Mesendoderm (in vitro differentiated cells): ENCODE measurements at regions not wholly inside any gene's neighbourhood (a gene's known extent, or its start where the extent isn't known, plus 50 kb on each side); places are given as distances from the start of the nearest gene placed in this dataset.

ENCODE experiments used
- DNase-seq: peaks from one replicate; pipeline ENCODE4 v3.0.0; 2013
- H2AK5ac ChIP-seq: 2 replicates; pipeline ENCODE4 v1.6.1; 2013; ENCODE audit warnings: low read length, inconsistent platforms
- H2BK120ac ChIP-seq: 2 replicates; pipeline ENCODE4 v1.6.1; 2013; ENCODE audit warnings: low read depth, mild to moderate bottlenecking, low read length, moderate library complexity, mixed read lengths
- H2BK15ac ChIP-seq: replicated peaks from 2 replicates; pipeline ENCODE4 v1.6.1; 2013; ENCODE audit warnings: low read depth, mild to moderate bottlenecking, moderate library complexity
- H2BK5ac ChIP-seq: 2 replicates; pipeline ENCODE4 v1.6.1; 2013; ENCODE audit warnings: low read length, inconsistent platforms
- H3K18ac ChIP-seq: 2 replicates; pipeline ENCODE4 v1.6.1; 2013; ENCODE audit warnings: mild to moderate bottlenecking, low read length, mixed read lengths
- H3K23ac ChIP-seq: one replicate; pipeline ENCODE4 v1.6.1; 2013; ENCODE audit warnings: low read length
- H3K27ac ChIP-seq: 2 replicates; pipeline ENCODE4 v1.5.1; 2013; ENCODE audit warnings: low read depth, mild to moderate bottlenecking, inconsistent platforms, low read length, moderate library complexity
- H3K27me3 ChIP-seq: 2 replicates; pipeline ENCODE4 v1.6.1; 2013; ENCODE audit warnings: low read length, control low read depth, mild to moderate bottlenecking, inconsistent platforms; ENCODE audit not compliant: insufficient read depth, poor library complexity
- H3K36me3 ChIP-seq: 2 replicates; pipeline ENCODE4 v1.6.1; 2013; ENCODE audit warnings: low read length, inconsistent platforms; ENCODE audit not compliant: control insufficient read depth, insufficient read depth
- H3K4ac ChIP-seq: one replicate; pipeline ENCODE4 v1.6.1; 2013; ENCODE audit warnings: low read depth, mild to moderate bottlenecking, low read length, moderate library complexity
- H3K4me1 ChIP-seq: 2 replicates; pipeline ENCODE4 v1.6.1; 2013; ENCODE audit warnings: low read depth, low read length, inconsistent platforms; ENCODE audit not compliant: control insufficient read depth
- H3K4me2 ChIP-seq: 2 replicates; pipeline ENCODE4 v1.6.1; 2013; ENCODE audit warnings: low read length
- H3K4me3 ChIP-seq: 2 replicates; pipeline ENCODE4 v1.5.1; 2013; ENCODE audit warnings: mild to moderate bottlenecking, low read length
- H3K56ac ChIP-seq: one replicate; pipeline ENCODE4 v1.6.1; 2013; ENCODE audit warnings: low read length
- H3K79me1 ChIP-seq: 2 replicates; pipeline ENCODE4 v1.6.1; 2013; ENCODE audit warnings: low read length, inconsistent platforms
- H3K79me2 ChIP-seq: 2 replicates; pipeline ENCODE4 v1.6.1; 2013; ENCODE audit warnings: mild to moderate bottlenecking, low read length; ENCODE audit not compliant: control insufficient read depth, insufficient read depth
- H3K9ac ChIP-seq: 2 replicates; pipeline ENCODE4 v1.6.1; 2013; ENCODE audit warnings: low read length, inconsistent platforms
- H4K5ac ChIP-seq: one replicate; pipeline ENCODE4 v1.6.1; 2013; ENCODE audit warnings: low read length
- H4K8ac ChIP-seq: one replicate; pipeline ENCODE4 v1.6.1; 2013; ENCODE audit warnings: low read depth, mild to moderate bottlenecking, control low read depth, low read length, moderate library complexity
- WGBS: extraction: QIAGEN DNeasy Blood & Tissue Kit; methylation state at CpG from one replicate; pipeline ENCODE4 v1.1.7; 2013; ENCODE audit warnings: low lambda C conversion rate, missing lambda C conversion rate; ENCODE audit not compliant: insufficient coverage; ENCODE audit errors: extremely low coverage; 5-methylcytosine and 5-hydroxymethylcytosine counted together

GRCh38 chr1:99457381-99458165 lies 188.3 kb upstream of the PALMD start:
- H3K4me2 ChIP-seq = no peak overlapping the region
- H3K56ac ChIP-seq = no peak overlapping the region
- H3K27me3 ChIP-seq = no peaks in the 10 kb centered on the region
- no peak overlapping the region for H3K4ac ChIP-seq
- H3K9ac ChIP-seq = no peak overlapping the region
- H3K4me1 ChIP-seq = no peaks in the 10 kb centered on the region
- no peak overlapping the region for H3K27ac ChIP-seq
- no peak overlapping the region for H2BK15ac ChIP-seq
- no peak overlapping the region for H3K18ac ChIP-seq
- H4K8ac ChIP-seq = no peak overlapping the region
- H2AK5ac ChIP-seq = no peak overlapping the region
- no peaks in the 10 kb centered on the region for H3K79me1 ChIP-seq
- H2BK120ac ChIP-seq = no peak overlapping the region
- H3K36me3 ChIP-seq = no peaks in the 10 kb centered on the region
- no peak overlapping the region for H3K4me3 ChIP-seq
- no peak overlapping the region for H4K5ac ChIP-seq
- no peak overlapping the region for H2BK5ac ChIP-seq
- DNase-seq = peak; percentile 14
- H3K79me2 ChIP-seq = no peaks in the 10 kb centered on the region
- WGBS = no CpG with 5 or more reads among the region's 4 CpGs
- no peak overlapping the region for H3K23ac ChIP-seq

GRCh38 chr1:99461499-99461898 lies 184.4 kb upstream of the PALMD start:
- no peaks in the 10 kb centered on the region for H3K36me3 ChIP-seq
- H3K56ac ChIP-seq = no peak overlapping the region
- no CpG with 5 or more reads among the region's 2 CpGs for WGBS

GRCh38 chr1:99464738-99465137 lies 181.2 kb upstream of the PALMD start:
- DNase-seq = no peak
- Histone ChIP-seq H2BK5ac (no peak overlapping the region), H3K4ac (no peak overlapping the region), H2AK5ac (no peak overlapping the region), H3K27me3 (no peaks in the 10 kb centered on the region), H3K79me2 (no peaks in the 10 kb centered on the region), H3K79me1 (no peaks in the 10 kb centered on the region), H4K5ac (no peak overlapping the region), H3K56ac (no peak overlapping the region), H3K23ac (no peak overlapping the region), H4K8ac (no peak overlapping the region), H3K9ac (no peak overlapping the region), H2BK15ac (no peak overlapping the region), H3K4me3 (no peak overlapping the region), H3K4me1 (peaks cover 3% of the 10 kb centered on the region), H3K18ac (no peak overlapping the region), H2BK120ac (no peak overlapping the region), H3K27ac (no peak overlapping the region), H3K4me2 (no peak overlapping the region), H3K36me3 (no peaks in the 10 kb centered on the region)
- no CpG with 5 or more reads among the region's 1 CpG for WGBS

More at GRCh38 chr1:99461499-99461898, 184.4 kb upstream of the PALMD start:
- Histone ChIP-seq H3K4me2 (no peak overlapping the region), H3K4me3 (no peak overlapping the region), H2BK15ac (no peak overlapping the region), H3K79me1 (no peaks in the 10 kb centered on the region), H4K8ac (no peak overlapping the region), H2AK5ac (no peak overlapping the region), H2BK5ac (no peak overlapping the region), H3K4ac (no peak overlapping the region), H4K5ac (no peak overlapping the region), H3K18ac (no peak overlapping the region), H3K27ac (no peak overlapping the region), H3K4me1 (peaks cover 3% of the 10 kb centered on the region), H3K23ac (no peak overlapping the region), H3K27me3 (no peaks in the 10 kb centered on the region), H3K79me2 (no peaks in the 10 kb centered on the region), H3K9ac (no peak overlapping the region), H2BK120ac (no peak overlapping the region)
- DNase-seq = no peak

GRCh38 chr1:99465176-99465900 lies 180.6 kb upstream of the PALMD start:
- H3K23ac ChIP-seq = no peak overlapping the region
- peaks cover 3% of the 10 kb centered on the region for H3K4me1 ChIP-seq
- no peaks in the 10 kb centered on the region for H3K27me3 ChIP-seq
- peak; percentile 87 for DNase-seq
- H4K5ac ChIP-seq = no peak overlapping the region
- H2BK15ac ChIP-seq = no peak overlapping the region
- no CpG with 5 or more reads among the region's 3 CpGs for WGBS
- no peak overlapping the region for H3K4me2 ChIP-seq
- no peak overlapping the region for H3K4me3 ChIP-seq
- H3K56ac ChIP-seq = no peak overlapping the region
- H3K79me2 ChIP-seq = no peaks in the 10 kb centered on the region
- H3K36me3 ChIP-seq = no peaks in the 10 kb centered on the region
- no peak overlapping the region for H4K8ac ChIP-seq
- H3K9ac ChIP-seq = no peak overlapping the region
- no peak overlapping the region for H3K27ac ChIP-seq
- H3K18ac ChIP-seq = no peak overlapping the region
- no peaks in the 10 kb centered on the region for H3K79me1 ChIP-seq
- no peak overlapping the region for H3K4ac ChIP-seq
- H2BK5ac ChIP-seq = no peak overlapping the region
- H2BK120ac ChIP-seq = no peak overlapping the region
- H2AK5ac ChIP-seq = no peak overlapping the region

- Histone ChIP-seq H2AK5ac (no peak overlapping the region), H2BK120ac (no peak overlapping the region), H3K9ac (no peak overlapping the region), H3K4me3 (no peak overlapping the region), H3K18ac (no peak overlapping the region), H4K8ac (no peak overlapping the region), H2BK15ac (no peak overlapping the region), H4K5ac (no peak overlapping the region), H3K79me1 (no peaks in the 10 kb centered on the region), H3K4me2 (no peak overlapping the region), H3K56ac (no peak overlapping the region), H3K27ac (no peak overlapping the region), H3K4ac (no peak overlapping the region), H3K79me2 (no peaks in the 10 kb centered on the region), H3K4me1 (peaks cover 3% of the 10 kb centered on the region), H3K23ac (no peak overlapping the region), H3K36me3 (no peaks in the 10 kb centered on the region), H2BK5ac (no peak overlapping the region), H3K27me3 (no peaks in the 10 kb centered on the region)
- no CpG with 5 or more reads among the region's 4 CpGs for WGBS
- no peak for DNase-seq
Measured at GRCh38 chr1:99467645-99468044, 178.3 kb upstream of the PALMD start.
